HG02678 (cell line): ENCODE measurements at regions not wholly inside any gene's neighbourhood (a gene's known extent, or its start where the extent isn't known, plus 50 kb on each side); places are given as distances from the start of the nearest gene placed in this dataset.

Experiments
- ATAC-seq: cut with Tn5 transposase; IDR thresholded peaks from one replicate; pipeline ENCODE4 v1.9.1; 2021; ENCODE audit warnings: mild to moderate bottlenecking, moderate library complexity; ENCODE audit not compliant: unreplicated experiment

GRCh38 chr10:36341471-36341870 lies 699.4 kb upstream of the FZD8 start:
- ATAC-seq, result no peak

- no peak for ATAC-seq
Measured at GRCh38 chr10:36336315-36336714, 694.2 kb upstream of the FZD8 start.

GRCh38 chr10:36333446-36333845 lies 691.4 kb upstream of the FZD8 start:
- no peak for ATAC-seq

GRCh38 chr10:36332926-36333325 lies 690.8 kb upstream of the FZD8 start:
- no peak for ATAC-seq

GRCh38 chr10:36331121-36331520 lies 689.0 kb upstream of the FZD8 start:
- ATAC-seq, result no peak

GRCh38 chr10:36325815-36326214 lies 683.7 kb upstream of the FZD8 start:
- no peak for ATAC-seq

GRCh38 chr10:36324831-36325230 lies 682.7 kb upstream of the FZD8 start:
- ATAC-seq, result no peak

- ATAC-seq, result no peak
Measured at GRCh38 chr10:36313142-36313541, 671.0 kb upstream of the FZD8 start.

GRCh38 chr10:36303896-36304295 lies 661.8 kb upstream of the FZD8 start:
- no peak for ATAC-seq

- ATAC-seq, result no peak
Measured at GRCh38 chr10:36302086-36302485, 660.0 kb upstream of the FZD8 start.

GRCh38 chr10:36301539-36301938 lies 659.4 kb upstream of the FZD8 start:
- ATAC-seq, result no peak

GRCh38 chr10:36301139-36301538 lies 659.0 kb upstream of the FZD8 start:
- ATAC-seq, result no peak

- no peak for ATAC-seq
Measured at GRCh38 chr10:36283827-36284226, 641.7 kb upstream of the FZD8 start.

GRCh38 chr10:36281831-36282331 lies 639.8 kb upstream of the FZD8 start:
- ATAC-seq, result no peak

GRCh38 chr10:36280890-36281499 lies 638.9 kb upstream of the FZD8 start:
- ATAC-seq, result no peak

- no peak for ATAC-seq
Measured at GRCh38 chr10:36280321-36280741, 638.2 kb upstream of the FZD8 start.

GRCh38 chr10:36278176-36278575 lies 636.1 kb upstream of the FZD8 start:
- no peak for ATAC-seq

- no peak for ATAC-seq
Measured at GRCh38 chr10:36277459-36277858, 635.4 kb upstream of the FZD8 start.

GRCh38 chr10:36271627-36272340 lies 629.7 kb upstream of the FZD8 start:
- ATAC-seq, result no peak

GRCh38 chr10:36269222-36269621 lies 627.1 kb upstream of the FZD8 start:
- ATAC-seq, result no peak

- ATAC-seq, result no peak
Measured at GRCh38 chr10:36266923-36267322, 624.8 kb upstream of the FZD8 start.

GRCh38 chr10:36265741-36266140 lies 623.6 kb upstream of the FZD8 start:
- no peak for ATAC-seq

GRCh38 chr10:36263871-36264270 lies 621.8 kb upstream of the FZD8 start:
- no peak for ATAC-seq
